A549 (cell line): ENCODE measurements at regions not wholly inside any gene's neighbourhood (a gene's known extent, or its start where the extent isn't known, plus 50 kb on each side); places are given as distances from the start of the nearest gene placed in this dataset.

ENCODE experiments used
- ATAC-seq, 2 experiments: fragments of 200-7000 bp in 1 of 2; fragments of >200 bp in 1 of 2; cut with Nextera tagmentation in 1 of 2; cut with Tn5 transposase in 1 of 2; 3 replicates each; pipeline versions ENCODE4 v1.8.0 to v1.9.1; 2018 to 2020; ENCODE audit warnings: mild to moderate bottlenecking in 1 of 2, moderate library complexity in 1 of 2
- CTCF ChIA-PET: fragments of 300-600 bp; sonication (Branson Sonifier 250); formaldehyde crosslinking; extraction: SDS; loops from one replicate; lab custom pipeline; 2021; ENCODE audit warnings: antibody characterized with exemption, inconsistent platforms; lab: Yijun Ruan, JAX
- POLR2A ChIA-PET: fragments of 350-600 bp; formaldehyde crosslinking; extraction: SDS; loops from one replicate; lab custom pipeline; 2021; ENCODE audit warnings: antibody characterized with exemption, inconsistent platforms; lab: Yijun Ruan, JAX
- DNase-seq, 2 experiments: peaks; one replicate each; pipeline versions ENCODE4 v3.0.0 to v3.0.0-alpha.2; 2011 to 2016; ENCODE audit warnings: low read depth in 1 of 2, low spot score in 1 of 2
- FAIRE-seq: peaks from 2 replicates; lab custom pipeline; 2011; peaks lifted over from hg19 to GRCh38; lab: Jason Lieb, UNC
- H3K27ac ChIP-seq, 2 experiments: fragments of >200 bp; sonication (Bioruptor Twin); formaldehyde crosslinking; 3 replicates each; pipeline ENCODE4 v1.5.1; 2016 to 2017
- H3K4me1 ChIP-seq: fragments of >200 bp; sonication (Bioruptor Twin); formaldehyde crosslinking; 3 replicates; pipeline ENCODE4 v1.6.1; 2016
- H3K4me2 ChIP-seq: fragments of >200 bp; sonication (Bioruptor Twin); formaldehyde crosslinking; 3 replicates; pipeline ENCODE4 v1.6.1; 2016
- H3K4me3 ChIP-seq: fragments of >200 bp; sonication (Bioruptor Twin); formaldehyde crosslinking; 3 replicates; pipeline ENCODE4 v1.5.1; 2016
- H3K9me3 ChIP-seq: fragments of >200 bp; sonication (Bioruptor Twin); formaldehyde crosslinking; 3 replicates; pipeline ENCODE4 v1.6.1; 2016
- EHF ChIP-seq: fragments of 250-450 bp; sonication (Bioruptor Pico); IDR thresholded peaks from 2 replicates; pipeline ENCODE4 v1.5.0; 2020; ENCODE audit warnings: mild to moderate bottlenecking
- ELK1 ChIP-seq: fragments of 150-350 bp; IDR thresholded peaks from 2 replicates; pipeline ENCODE4 v1.6.1; 2014; ENCODE audit warnings: low read depth, mild to moderate bottlenecking, low read length
- FOSL2 ChIP-seq, 2 experiments: fragments of 450-650 bp in 1 of 2; fragments of >200 bp in 1 of 2; sonication (Bioruptor Twin) in 1 of 2; formaldehyde crosslinking; IDR thresholded peaks; 2 replicates each; pipeline versions ENCODE4 v1.5.0 to v1.6.1; 2016 to 2020; ENCODE audit warnings: mild to moderate bottlenecking in 1 of 2, moderate library complexity in 1 of 2
- FOXS1 ChIP-seq: fragments of 250-450 bp; sonication (Bioruptor Pico); IDR thresholded peaks from 2 replicates; pipeline ENCODE4 v1.5.0; 2020; ENCODE audit warnings: mild to moderate bottlenecking, moderate library complexity
- HDAC2 ChIP-seq: fragments of 200-600 bp; sonication (generic); IDR thresholded peaks from 2 replicates; pipeline ENCODE4 v1.6.1; 2016
- HEYL ChIP-seq: fragments of 250-450 bp; sonication (Bioruptor Pico); IDR thresholded peaks from 2 replicates; pipeline ENCODE4 v1.8.0; 2021; ENCODE audit warnings: mild to moderate bottlenecking, moderate library complexity
- HMGXB4 ChIP-seq: fragments of 250-450 bp; sonication (Bioruptor Pico); IDR thresholded peaks from 2 replicates; pipeline ENCODE4 v1.5.0; 2021; ENCODE audit warnings: mild to moderate bottlenecking, moderate library complexity, borderline replicate concordance
- HOXB5 ChIP-seq: fragments of 250-450 bp; sonication (Bioruptor Pico); IDR thresholded peaks from 2 replicates; pipeline ENCODE4 v1.5.0; 2020; ENCODE audit warnings: mild to moderate bottlenecking, moderate library complexity
- JUN ChIP-seq, 2 experiments: fragments of >200 bp; sonication (Bioruptor Twin); formaldehyde crosslinking; IDR thresholded peaks; 2 replicates in 1 of 2; 3 replicates in 1 of 2; pipeline ENCODE4 v1.6.1; 2016 to 2017
- KDM1A ChIP-seq: fragments of 200-600 bp; sonication (generic); IDR thresholded peaks from 2 replicates; pipeline ENCODE4 v1.6.1; 2016; ENCODE audit warnings: low read depth, mild to moderate bottlenecking
- MAFK ChIP-seq: fragments of 450-650 bp; IDR thresholded peaks from 2 replicates; pipeline ENCODE4 v1.6.1; 2014; ENCODE audit not compliant: partially characterized antibody
- MYC ChIP-seq: IDR thresholded peaks from 2 replicates; pipeline ENCODE4 v1.6.1; 2012; ENCODE audit warnings: mild to moderate bottlenecking, inconsistent platforms, low read length, improper control_type of control experiment, borderline replicate concordance
- NFE2L2 ChIP-seq: fragments of 150-350 bp; conservative IDR thresholded peaks from 2 replicates; pipeline ENCODE4 v1.6.1; 2014; ENCODE audit warnings: low read length
- POLR2A ChIP-seq: IDR thresholded peaks from 2 replicates; pipeline ENCODE4 v1.6.1; 2012; ENCODE audit warnings: mild to moderate bottlenecking, low read length
- RCOR1 ChIP-seq: fragments of 150-350 bp; IDR thresholded peaks from 2 replicates; pipeline ENCODE4 v1.6.1; 2014; ENCODE audit warnings: antibody characterized with exemption, low read length, low read depth
- RNF2 ChIP-seq: fragments of 200-600 bp; sonication (generic); IDR thresholded peaks from 2 replicates; pipeline ENCODE4 v1.6.1; 2016; ENCODE audit warnings: low read depth, mild to moderate bottlenecking, antibody characterized with exemption, moderate library complexity, borderline replicate concordance
- TFCP2L1 ChIP-seq: fragments of 250-450 bp; sonication (Bioruptor Pico); IDR thresholded peaks from 2 replicates; pipeline ENCODE4 v1.5.0; 2021; ENCODE audit warnings: mild to moderate bottlenecking
- ZC3H11A ChIP-seq: fragments of 450-650 bp; IDR thresholded peaks from 2 replicates; pipeline ENCODE4 v1.6.1; 2014; ENCODE audit warnings: antibody characterized with exemption, mild to moderate bottlenecking
- WGBS: methylation state at CpG from one replicate; pipeline ENCODE4 v1.1.6; 2017; ENCODE audit errors: missing lambda C conversion rate; 5-methylcytosine and 5-hydroxymethylcytosine counted together
- TF ChIP-seq, protein P1 (sequence below): IDR thresholded peaks from 2 replicates; pipeline ENCODE4 v1.6.1; 2012; ENCODE audit warnings: low read depth, borderline replicate concordance

GRCh38 chr6:140204154-140204553, 829.7 kb upstream of the CITED2 start:
- ATAC-seq (no peak), FAIRE-seq (no peak), DNase-seq (no peak)
- Histone ChIP-seq H3K4me2 (no peak overlapping the region), H3K4me3 (no peak overlapping the region), H3K4me1 (no peaks in the 10 kb centered on the region), H3K9me3 (no peaks in the 10 kb centered on the region), H3K27ac (no peak overlapping the region)
- ChIA-PET POLR2A (no interaction called here), CTCF (no interaction called here)
- TF ChIP-seq ELK1 (no peak), FOXS1 (no peak)
- TF ChIP-seq, all 56 proteins: peak for 0

DNA sequence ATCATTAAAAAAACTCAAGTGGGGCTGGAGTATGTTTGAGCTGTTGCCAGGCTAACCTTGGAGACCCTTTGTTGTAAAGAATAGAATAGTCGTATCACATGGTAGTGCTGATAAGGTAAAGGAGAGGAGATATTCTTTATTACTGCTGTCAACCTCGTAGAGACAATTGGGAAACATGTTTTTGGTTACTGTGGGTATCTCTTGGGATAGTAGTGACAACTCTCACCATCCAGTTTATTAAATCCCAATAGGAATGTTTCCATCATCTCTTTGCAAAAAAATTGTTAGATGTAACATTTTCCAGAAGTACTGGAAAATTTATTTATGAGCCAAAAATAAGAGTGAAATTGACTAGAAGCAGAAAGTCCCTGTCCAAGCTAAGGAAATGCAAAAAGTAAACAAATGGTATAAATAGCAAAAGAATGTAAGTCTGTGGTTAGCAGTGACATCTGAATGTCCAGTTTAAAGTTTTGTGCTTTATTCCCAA, 829.3 kb upstream of the CITED2 start:
- TF ChIP-seq, protein P1, sequence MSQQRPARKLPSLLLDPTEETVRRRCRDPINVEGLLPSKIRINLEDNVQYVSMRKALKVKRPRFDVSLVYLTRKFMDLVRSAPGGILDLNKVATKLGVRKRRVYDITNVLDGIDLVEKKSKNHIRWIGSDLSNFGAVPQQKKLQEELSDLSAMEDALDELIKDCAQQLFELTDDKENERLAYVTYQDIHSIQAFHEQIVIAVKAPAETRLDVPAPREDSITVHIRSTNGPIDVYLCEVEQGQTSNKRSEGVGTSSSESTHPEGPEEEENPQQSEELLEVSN: no peak
- TF ChIP-seq MAFK (no peak), RCOR1 (no peak), NFE2L2 (no peak), ZC3H11A (no peak), TFCP2L1 (CRISPR knock-in tag) (no peak), JUN (IDR thresholded peaks at IDR 0.05) (no peak)
- H3K27ac ChIP-seq: no peak overlapping the region
- no peak for DNase-seq
- ChIA-PET CTCF (no interaction called here), POLR2A (no interaction called here)
- no peaks in the 10 kb centered on the region for H3K9me3 ChIP-seq
- H3K4me3 ChIP-seq: no peak overlapping the region
- no peaks in the 10 kb centered on the region for H3K4me1 ChIP-seq
- H3K4me2 ChIP-seq: no peak overlapping the region
- WGBS: 29% methylated on average over 2 of the region's 2 CpGs
- no peak for ATAC-seq
- no peak for FAIRE-seq

GRCh38 chr6:140202964-140203515, 828.6 kb upstream of the CITED2 start:
- no peak for TF ChIP-seq EHF (CRISPR knock-in tag)
- TF ChIP-seq TFCP2L1 (CRISPR knock-in tag): no peak
- no peak for TF ChIP-seq HOXB5
- TF ChIP-seq, protein P1: no peak
- TF ChIP-seq KDM1A: no peak
- TF ChIP-seq HDAC2: no peak
- no peak for TF ChIP-seq MYC
- TF ChIP-seq ZC3H11A: no peak
- TF ChIP-seq HEYL (CRISPR knock-in tag): no peak
- TF ChIP-seq POLR2A: no peak
- Histone ChIP-seq H3K4me3 (no peak overlapping the region), H3K27ac (no peak overlapping the region), H3K9me3 (no peaks in the 10 kb centered on the region), H3K4me1 (no peaks in the 10 kb centered on the region), H3K4me2 (no peak overlapping the region)
- ChIA-PET POLR2A (no interaction called here), CTCF (no interaction called here)
- DNase-seq (no peak), ATAC-seq (no peak), FAIRE-seq (no peak)
- WGBS: 40% methylated on average over 2 of the region's 2 CpGs

DNA sequence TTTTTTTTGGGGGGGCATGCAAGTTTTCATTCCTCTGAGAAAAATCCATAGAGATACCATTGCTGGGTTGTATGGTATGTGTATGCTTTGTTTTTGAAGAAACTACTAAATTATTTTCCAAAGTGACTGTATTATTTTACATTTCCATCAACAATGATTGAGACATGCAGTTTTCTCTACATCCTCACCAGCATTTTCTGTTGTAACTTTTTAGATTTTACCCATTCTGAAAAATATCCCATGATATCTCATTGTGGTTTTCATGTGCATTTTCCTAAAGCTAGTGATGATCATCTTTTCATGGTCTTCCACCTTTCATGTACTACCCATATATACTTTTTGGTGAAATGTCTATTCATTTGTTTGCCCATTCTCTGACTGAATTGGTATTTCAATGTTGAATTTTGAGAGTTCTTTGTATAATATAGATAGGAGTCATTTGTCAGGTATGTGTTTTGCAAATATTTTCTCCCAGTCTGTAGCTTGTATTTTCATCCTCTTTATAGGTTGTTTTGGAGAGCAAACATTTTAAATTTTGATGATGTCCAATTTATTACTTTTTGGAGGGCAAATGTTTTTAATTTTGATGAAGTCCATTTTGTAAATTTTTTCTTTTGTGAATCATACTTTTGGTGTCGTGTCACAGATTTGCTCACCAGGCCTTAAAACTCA, 827.5 kb upstream of the CITED2 start:
- TF ChIP-seq FOSL2 (IDR thresholded peaks at IDR 0.05) (no peak), FOSL2 (CRISPR knock-in tag; IDR thresholded peaks at IDR 0.05) (no peak), RNF2 (no peak), HMGXB4 (no peak), ZC3H11A (no peak)
- TF ChIP-seq, protein P1: no peak
- TF ChIP-seq, all 56 proteins: peak for 0
- FAIRE-seq (no peak), ATAC-seq (no peak), DNase-seq (no peak)
- 63% methylated on average over 1 of the region's 1 CpG for whole genome bisulfite sequencing
- Histone ChIP-seq H3K27ac (no peak overlapping the region), H3K4me2 (no peak overlapping the region), H3K4me1 (no peaks in the 10 kb centered on the region), H3K4me3 (no peak overlapping the region), H3K9me3 (no peaks in the 10 kb centered on the region)
- ChIA-PET CTCF (no interaction called here), POLR2A (no interaction called here)
